ENCODE measurements at regions not wholly inside any gene's neighbourhood (a gene's known extent, or its start where the extent isn't known, plus 50 kb on each side); places are given as distances from the start of the nearest gene placed in this dataset.

GRCh38 chr10:94103801-94104221 lies 110.1 kb downstream of the PLCE1 start:
- TF ChIP-seq, protein P1, sequence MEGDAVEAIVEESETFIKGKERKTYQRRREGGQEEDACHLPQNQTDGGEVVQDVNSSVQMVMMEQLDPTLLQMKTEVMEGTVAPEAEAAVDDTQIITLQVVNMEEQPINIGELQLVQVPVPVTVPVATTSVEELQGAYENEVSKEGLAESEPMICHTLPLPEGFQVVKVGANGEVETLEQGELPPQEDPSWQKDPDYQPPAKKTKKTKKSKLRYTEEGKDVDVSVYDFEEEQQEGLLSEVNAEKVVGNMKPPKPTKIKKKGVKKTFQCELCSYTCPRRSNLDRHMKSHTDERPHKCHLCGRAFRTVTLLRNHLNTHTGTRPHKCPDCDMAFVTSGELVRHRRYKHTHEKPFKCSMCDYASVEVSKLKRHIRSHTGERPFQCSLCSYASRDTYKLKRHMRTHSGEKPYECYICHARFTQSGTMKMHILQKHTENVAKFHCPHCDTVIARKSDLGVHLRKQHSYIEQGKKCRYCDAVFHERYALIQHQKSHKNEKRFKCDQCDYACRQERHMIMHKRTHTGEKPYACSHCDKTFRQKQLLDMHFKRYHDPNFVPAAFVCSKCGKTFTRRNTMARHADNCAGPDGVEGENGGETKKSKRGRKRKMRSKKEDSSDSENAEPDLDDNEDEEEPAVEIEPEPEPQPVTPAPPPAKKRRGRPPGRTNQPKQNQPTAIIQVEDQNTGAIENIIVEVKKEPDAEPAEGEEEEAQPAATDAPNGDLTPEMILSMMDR (IDR thresholded peaks at IDR 0.05; ENCODE audit: insufficient read depth, low read length, poor library complexity, severe bottlenecking), result no peak
- TF ChIP-seq EZH2phosphoT487 (conservative IDR thresholded peaks at IDR 0.05; ENCODE audit: low read length), result no peak
